CD14-positive monocyte (primary cell): ENCODE measurements at regions not wholly inside any gene's neighbourhood (a gene's known extent, or its start where the extent isn't known, plus 50 kb on each side); places are given as distances from the start of the nearest gene placed in this dataset.

Source experiments
- DNase-seq, 3 donors: peaks; one replicate each; pipeline ENCODE4 v3.0.0-alpha.2; 2011 to 2022
- H2AFZ ChIP-seq: 2 replicates; pipeline ENCODE4 v1.6.0; 2012; ENCODE audit warnings: mild to moderate bottlenecking, low read depth, low read length, inconsistent platforms; ENCODE audit not compliant: insufficient read depth, poor library complexity, severe bottlenecking
- H3K27ac ChIP-seq, 2 donors: 1 replicate in 1 of 2; 2 replicates in 1 of 2; pipeline ENCODE4 v1.5.1; 2012 to 2013; ENCODE audit warnings: low read length in 2 of 2, control low read depth in 1 of 2, inconsistent platforms in 1 of 2, low read depth in 1 of 2, mild to moderate bottlenecking in 1 of 2
- H3K27me3 ChIP-seq, 2 donors: one replicate each; pipeline versions ENCODE4 v1.6.0 to v1.6.1; 2011 to 2013; ENCODE audit warnings: low read length in 2 of 2; ENCODE audit not compliant: control insufficient read depth in 2 of 2, insufficient read depth in 2 of 2
- H3K36me3 ChIP-seq, 2 donors: replicated peaks in 1 of 2; 1 replicate in 1 of 2; 2 replicates in 1 of 2; pipeline versions ENCODE4 v1.5.1 to v1.6.1; 2012 to 2013; ENCODE audit warnings: low read length in 2 of 2, control low read depth in 1 of 2, inconsistent platforms in 1 of 2, mild to moderate bottlenecking in 1 of 2; ENCODE audit not compliant: insufficient read depth in 2 of 2, control insufficient read depth in 1 of 2
- H3K4me1 ChIP-seq, 2 donors: 1 replicate in 1 of 2; 2 replicates in 1 of 2; pipeline versions ENCODE4 v1.5.1 to v1.6.1; 2012 to 2013; ENCODE audit warnings: low read length in 2 of 2, control low read depth in 1 of 2, inconsistent platforms in 1 of 2, mild to moderate bottlenecking in 1 of 2, moderate library complexity in 1 of 2; ENCODE audit not compliant: insufficient read depth in 2 of 2, control insufficient read depth in 1 of 2
- H3K4me2 ChIP-seq: replicated peaks from 2 replicates; pipeline ENCODE3; 2012; ENCODE audit warnings: low read length, moderate library complexity, mild to moderate bottlenecking; ENCODE audit not compliant: poor library complexity, severe bottlenecking; ENCODE audit errors: extremely low read depth
- H3K4me3 ChIP-seq, 3 experiments: fragments of 200-600 bp in 1 of 3; sonication (generic) in 1 of 3; replicated peaks in 1 of 3; 1 replicate in 2 of 3; 2 replicates in 1 of 3; pipeline ENCODE4 v1.5.1; 2011 to 2013; ENCODE audit warnings: low read length in 3 of 3, mild to moderate bottlenecking in 3 of 3, control low read depth in 2 of 3, low read depth in 2 of 3, inconsistent platforms in 1 of 3, moderate library complexity in 1 of 3
- H3K79me2 ChIP-seq: 2 replicates; pipeline ENCODE4 v1.6.0; 2012; ENCODE audit warnings: mild to moderate bottlenecking, control low read depth, inconsistent platforms, low read length, moderate library complexity; ENCODE audit not compliant: insufficient read depth
- H3K9ac ChIP-seq: 2 replicates; pipeline ENCODE4 v1.6.0; 2017; ENCODE audit warnings: low read length, mild to moderate bottlenecking; ENCODE audit not compliant: insufficient read depth, poor library complexity, severe bottlenecking
- H3K9me3 ChIP-seq, 2 donors: replicated peaks in 1 of 2; 1 replicate in 1 of 2; 2 replicates in 1 of 2; pipeline versions ENCODE4 v1.5.1 to v1.6.1; 2012 to 2013; ENCODE audit warnings: low read length in 2 of 2, control low read depth in 1 of 2; ENCODE audit not compliant: control insufficient read depth in 1 of 2, insufficient read depth in 1 of 2
- H4K20me1 ChIP-seq: 2 replicates; pipeline ENCODE4 v1.6.0; 2012; ENCODE audit warnings: mild to moderate bottlenecking, low read length, control low read depth, moderate library complexity; ENCODE audit not compliant: insufficient read depth
- H3K27ac Mint-ChIP-seq, 7 donors: one replicate each; pipeline ENCODE4 v1.8.0; 2020; ENCODE audit warnings: mild to moderate bottlenecking in 7 of 7, mixed read lengths in 7 of 7, moderate library complexity in 6 of 7, inconsistent platforms in 2 of 7
- H3K27me3 Mint-ChIP-seq, 3 donors: one replicate each; pipeline ENCODE4 v1.8.0; 2021 to 2022; ENCODE audit warnings: low read depth in 3 of 3, mild to moderate bottlenecking in 3 of 3, mixed read lengths in 3 of 3, moderate library complexity in 3 of 3, inconsistent platforms in 1 of 3
- H3K36me3 Mint-ChIP-seq, 2 donors: one replicate each; pipeline ENCODE4 v1.8.0; 2020; ENCODE audit warnings: mixed read lengths in 2 of 2, inconsistent platforms in 1 of 2, mild to moderate bottlenecking in 1 of 2
- H3K4me1 Mint-ChIP-seq: one replicate; pipeline ENCODE4 v1.8.0; 2020; ENCODE audit warnings: mild to moderate bottlenecking, mixed read lengths
- H3K4me3 Mint-ChIP-seq, 2 donors: one replicate each; pipeline ENCODE4 v1.8.0; 2020; ENCODE audit warnings: mild to moderate bottlenecking in 2 of 2, mixed read lengths in 2 of 2, moderate library complexity in 1 of 2
- H3K9me3 Mint-ChIP-seq, 7 donors: one replicate each; pipeline ENCODE4 v1.8.0; 2020 to 2022; ENCODE audit warnings: mixed read lengths in 7 of 7, mild to moderate bottlenecking in 6 of 7, moderate library complexity in 6 of 7, inconsistent platforms in 2 of 7
- CTCF ChIP-seq: fragments of 200-600 bp; IDR thresholded peaks from one replicate; pipeline ENCODE4 v1.8.0; 2022; ENCODE audit warnings: antibody characterized with exemption, mild to moderate bottlenecking
- WGBS: methylation state at CpG from one replicate; pipeline ENCODE4 v1.1.5; 2013; ENCODE audit warnings: missing lambda C conversion rate; ENCODE audit not compliant: insufficient coverage; 5-methylcytosine and 5-hydroxymethylcytosine counted together
- intact Hi-C, 2 donors: fragments of 100-400 bp; cut with micrococcal nuclease; formaldehyde crosslinking; loops; one replicate each; pipeline versions ENCODE4 v1.15.0 to v1.15.1; 2023

GRCh38 chr2:58517881-58518280 is 276.8 kb upstream of the FANCL start:
- no peak overlapping the region for H3K27ac Mint-ChIP-seq
- no peak overlapping the region for H3K27ac ChIP-seq
- H3K4me1 Mint-ChIP-seq, result no peaks in the 10 kb centered on the region

GRCh38 chr2:58516695-58517094 is 275.6 kb upstream of the FANCL start:
- H3K79me2 ChIP-seq, result no peaks in the 10 kb centered on the region
- no CpG with 5 or more reads among the region's 3 CpGs for WGBS
- H3K9ac ChIP-seq, result no peak overlapping the region
- H3K9me3 ChIP-seq, result no peaks in the 10 kb centered on the region
- H3K27me3 ChIP-seq, result no peaks in the 10 kb centered on the region
- intact Hi-C loops, result no loop called here
- no peaks in the 10 kb centered on the region for H3K36me3 ChIP-seq
- no peak overlapping the region for H2AFZ ChIP-seq
- no peaks in the 10 kb centered on the region for H3K4me1 ChIP-seq
- Mint-ChIP-seq H3K9me3 (no peaks in the 10 kb centered on the region), H3K27ac (no peak overlapping the region), H3K27me3 (no peaks in the 10 kb centered on the region), H3K4me3 (no peak overlapping the region), H3K4me1 (no peaks in the 10 kb centered on the region), H3K36me3 (no peaks in the 10 kb centered on the region)
- H3K4me2 ChIP-seq, result no peak overlapping the region
- H4K20me1 ChIP-seq, result no peaks in the 10 kb centered on the region
- no peak for TF ChIP-seq CTCF
- no peak for DNase-seq
- no peak overlapping the region for H3K27ac ChIP-seq
- H3K4me3 ChIP-seq, result no peak overlapping the region

More at GRCh38 chr2:58517881-58518280, 276.8 kb upstream of the FANCL start:
- Histone ChIP-seq H3K36me3 (no peaks in the 10 kb centered on the region), H3K4me1 (no peaks in the 10 kb centered on the region), H3K4me3 (no peak overlapping the region), H4K20me1 (no peaks in the 10 kb centered on the region), H3K9me3 (no peaks in the 10 kb centered on the region), H3K4me2 (no peak overlapping the region), H3K27me3 (no peaks in the 10 kb centered on the region), H2AFZ (no peak overlapping the region), H3K9ac (no peak overlapping the region), H3K79me2 (no peaks in the 10 kb centered on the region)
- Mint-ChIP-seq H3K9me3 (no peaks in the 10 kb centered on the region), H3K36me3 (no peaks in the 10 kb centered on the region), H3K27me3 (no peaks in the 10 kb centered on the region), H3K4me3 (no peak overlapping the region)
- TF ChIP-seq CTCF, result no peak
- 100% methylated on average over 1 of the region's 2 CpGs for WGBS
- intact Hi-C loops, result no loop called here
- DNase-seq, result no peak
